MM.1S (cell line): ENCODE measurements at regions not wholly inside any gene's neighbourhood (a gene's known extent, or its start where the extent isn't known, plus 50 kb on each side); places are given as distances from the start of the nearest gene placed in this dataset.

Experiments
- DNase-seq: peaks from one replicate; pipeline ENCODE4 v3.0.0-alpha.2; 2015
- H2AFZ ChIP-seq: fragments of 300-600 bp; sonication (generic); 2 replicates; pipeline ENCODE4 v1.6.0; 2016; ENCODE audit warnings: antibody characterized with exemption, low read length
- H3F3A ChIP-seq: fragments of 300-600 bp; sonication (generic); 2 replicates; pipeline ENCODE4 v1.6.1; 2016; ENCODE audit warnings: mild to moderate bottlenecking, antibody characterized with exemption, low read length, moderate library complexity, mixed read lengths; ENCODE audit not compliant: insufficient read depth
- H3K27ac ChIP-seq: fragments of 300-600 bp; sonication (generic); 2 replicates; pipeline ENCODE4 v1.5.1; 2016; ENCODE audit warnings: mild to moderate bottlenecking, low read length
- H3K27me3 ChIP-seq: fragments of 300-600 bp; sonication (generic); replicated peaks from 2 replicates; pipeline ENCODE4 v1.6.0; 2016; ENCODE audit warnings: low read length; ENCODE audit not compliant: insufficient read depth
- H3K36me3 ChIP-seq: fragments of 300-600 bp; sonication (generic); replicated peaks from 2 replicates; pipeline ENCODE4 v1.6.1; 2016; ENCODE audit warnings: mild to moderate bottlenecking, low read length, mixed read lengths; ENCODE audit not compliant: insufficient read depth
- H3K4me1 ChIP-seq: fragments of 300-600 bp; sonication (generic); 2 replicates; pipeline ENCODE4 v1.6.1; 2016; ENCODE audit warnings: low read length, mixed read lengths
- H3K4me2 ChIP-seq: fragments of 300-600 bp; sonication (generic); 2 replicates; pipeline ENCODE4 v1.6.0; 2016; ENCODE audit warnings: low read depth, low read length
- H3K4me3 ChIP-seq: fragments of 300-600 bp; sonication (generic); 2 replicates; pipeline ENCODE4 v1.5.1; 2016; ENCODE audit warnings: low read length, mixed read lengths
- H3K79me2 ChIP-seq: fragments of 300-600 bp; sonication (generic); 2 replicates; pipeline ENCODE4 v1.6.1; 2016; ENCODE audit warnings: mixed run types, low read length, mixed read lengths
- H3K9ac ChIP-seq: fragments of 300-600 bp; sonication (generic); 2 replicates; pipeline ENCODE4 v1.6.1; 2016; ENCODE audit warnings: low read length, mixed read lengths
- H3K9me2 ChIP-seq: fragments of 300-600 bp; sonication (generic); replicated peaks from 2 replicates; pipeline ENCODE4 v1.6.1; 2016; ENCODE audit warnings: mild to moderate bottlenecking, low read length, mixed read lengths; ENCODE audit not compliant: insufficient read depth
- H3K9me3 ChIP-seq: fragments of 300-600 bp; sonication (generic); replicated peaks from 2 replicates; pipeline ENCODE4 v1.6.1; 2016; ENCODE audit warnings: mild to moderate bottlenecking, low read length, mixed read lengths; ENCODE audit not compliant: insufficient read depth
- H4K20me1 ChIP-seq: fragments of 300-600 bp; sonication (generic); 2 replicates; pipeline ENCODE4 v1.6.1; 2016; ENCODE audit warnings: mild to moderate bottlenecking, low read length, moderate library complexity, mixed read lengths; ENCODE audit not compliant: insufficient read depth
- CTCF ChIP-seq: fragments of 300-600 bp; sonication (generic); IDR thresholded peaks from 2 replicates; pipeline ENCODE4 v1.5.1; 2016; ENCODE audit warnings: antibody characterized with exemption, low read length, mixed read lengths
- EZH2 ChIP-seq: fragments of 300-600 bp; sonication (generic); optimal IDR thresholded peaks from 2 replicates; pipeline ENCODE3; 2017; ENCODE audit warnings: low read depth, mild to moderate bottlenecking, antibody characterized with exemption, low read length, mixed read lengths
- EZH2phosphoT487 ChIP-seq: fragments of 300-600 bp; sonication (generic); IDR thresholded peaks from 2 replicates; pipeline ENCODE4 v1.6.1; 2018; ENCODE audit warnings: antibody characterized with exemption, low read length

- Histone ChIP-seq H3F3A (no peaks in the 10 kb centered on the region), H3K36me3 (no peaks in the 10 kb centered on the region), H3K9me3 (no peaks in the 10 kb centered on the region), H2AFZ (no peak overlapping the region), H3K79me2 (no peaks in the 10 kb centered on the region), H4K20me1 (no peaks in the 10 kb centered on the region), H3K9me2 (no peaks in the 10 kb centered on the region), H3K27me3 (no peaks in the 10 kb centered on the region), H3K27ac (no peak overlapping the region), H3K9ac (no peak overlapping the region), H3K4me2 (no peak overlapping the region), H3K4me1 (no peaks in the 10 kb centered on the region), H3K4me3 (no peak overlapping the region)
- TF ChIP-seq EZH2 (no peak), EZH2phosphoT487 (no peak), CTCF (no peak)
- DNase-seq = no peak
Observed at GRCh38 chr10:78470267-78471103, 436.8 kb downstream of the RPS24 start.

GRCh38 chr10:78471326-78471722 lies 437.7 kb downstream of the RPS24 start:
- Histone ChIP-seq H3K9me2 (no peaks in the 10 kb centered on the region), H2AFZ (no peak overlapping the region), H3F3A (no peaks in the 10 kb centered on the region), H3K4me3 (no peak overlapping the region), H3K27me3 (no peaks in the 10 kb centered on the region), H3K4me1 (no peaks in the 10 kb centered on the region), H4K20me1 (no peaks in the 10 kb centered on the region), H3K27ac (no peak overlapping the region), H3K9me3 (no peaks in the 10 kb centered on the region), H3K4me2 (no peak overlapping the region), H3K36me3 (no peaks in the 10 kb centered on the region), H3K79me2 (no peaks in the 10 kb centered on the region), H3K9ac (no peak overlapping the region)
- TF ChIP-seq EZH2 (no peak), CTCF (no peak), EZH2phosphoT487 (no peak)
- no peak for DNase-seq

- TF ChIP-seq CTCF (no peak), EZH2 (no peak), EZH2phosphoT487 (no peak)
- DNase-seq = no peak
- Histone ChIP-seq H4K20me1 (no peaks in the 10 kb centered on the region), H3K9me2 (no peaks in the 10 kb centered on the region), H3K9ac (no peak overlapping the region), H3K36me3 (no peaks in the 10 kb centered on the region), H3K27ac (no peak overlapping the region), H3K79me2 (no peaks in the 10 kb centered on the region), H3K4me3 (no peak overlapping the region), H2AFZ (no peak overlapping the region), H3K4me2 (no peak overlapping the region), H3K4me1 (no peaks in the 10 kb centered on the region), H3K27me3 (no peaks in the 10 kb centered on the region), H3F3A (no peaks in the 10 kb centered on the region), H3K9me3 (no peaks in the 10 kb centered on the region)
Observed at GRCh38 chr10:78471723-78472550, 438.3 kb downstream of the RPS24 start.
